IPS-NIHi7 (cell line): ENCODE measurements at regions not wholly inside any gene's neighbourhood (a gene's known extent, or its start where the extent isn't known, plus 50 kb on each side); places are given as distances from the start of the nearest gene placed in this dataset.
"Not testable (repeated sequence)": the region's sequence is repeated elsewhere in the genome, so short reads cannot be mapped to it uniquely, and the experiment has no call there.

ENCODE experiments used
- DNase-seq: peaks from one replicate; pipeline ENCODE4 v3.0.0; 2012; ENCODE audit warnings: mixed read lengths; ENCODE audit errors: extremely low spot score

GRCh38 chr11:44361813-44362212 lies 51.9 kb upstream of the ALX4 start:
- no peak for DNase-seq

DNA sequence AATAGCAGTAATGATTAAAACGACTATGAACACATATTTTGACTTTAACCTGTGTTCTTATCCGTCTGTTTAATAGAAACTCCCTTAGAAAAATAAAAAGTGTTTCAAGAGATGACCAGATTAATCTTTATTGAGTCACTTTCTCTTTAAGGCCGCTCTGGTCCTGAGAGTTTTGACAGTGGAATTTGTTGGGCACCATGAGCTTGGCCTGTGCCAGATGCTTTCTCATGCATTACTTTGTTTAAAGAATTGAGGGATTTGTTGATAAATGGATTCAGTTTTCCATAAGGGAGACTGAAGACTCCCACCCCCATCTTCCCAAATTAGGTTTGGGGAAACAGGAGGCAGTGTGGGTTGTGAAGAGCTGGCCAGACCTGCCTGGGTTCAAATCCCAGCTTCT lies 53.2 kb upstream of the ALX4 start:
- no peak for DNase-seq

DNA sequence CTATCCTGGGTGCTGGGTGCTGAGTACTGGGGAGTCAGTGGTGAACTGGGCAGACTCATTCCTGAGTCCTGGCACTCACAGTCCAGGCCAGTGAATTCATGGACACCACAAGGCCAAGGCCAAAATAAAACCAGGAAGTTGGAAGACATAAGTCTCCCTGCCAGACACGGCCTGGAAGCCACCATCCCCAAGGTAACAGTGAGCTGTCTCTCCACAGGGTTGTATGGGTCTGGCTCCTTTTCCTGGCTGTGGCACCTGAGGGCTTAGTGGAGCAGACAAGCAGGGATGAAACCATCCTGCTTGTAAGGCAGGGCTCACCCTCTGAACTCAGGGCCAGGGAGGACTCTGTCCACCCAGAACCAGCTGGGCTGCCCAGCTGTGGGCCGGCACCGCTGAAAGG lies 54.7 kb upstream of the ALX4 start:
- DNase-seq = no peak

DNA sequence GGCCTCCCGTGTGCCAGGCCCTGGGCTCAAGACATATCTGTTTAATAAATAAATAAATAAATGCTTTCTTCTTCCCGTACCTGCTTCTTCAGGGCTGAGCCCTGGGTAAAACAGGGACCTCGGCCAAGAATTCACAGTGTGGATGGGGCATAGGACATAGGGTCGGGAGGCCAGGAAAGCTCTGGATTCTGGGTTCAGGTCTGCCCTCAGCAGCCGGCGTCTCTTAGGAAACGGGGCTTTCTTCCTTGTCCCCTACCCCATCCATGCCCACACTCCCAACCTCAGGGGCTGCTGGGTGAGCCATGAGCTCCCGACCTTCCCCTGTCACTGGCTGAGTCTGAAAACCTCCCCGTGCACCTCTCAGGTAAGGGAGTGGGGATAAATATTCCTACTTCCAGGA lies 55.7 kb upstream of the ALX4 start:
- DNase-seq = no peak

GRCh38 chr11:44366026-44366425 lies 56.1 kb upstream of the ALX4 start:
- DNase-seq = no peak

- no peak for DNase-seq
Observed at GRCh38 chr11:44366741-44367140, 56.8 kb upstream of the ALX4 start.

GRCh38 chr11:44367452-44367851 lies 57.5 kb upstream of the ALX4 start:
- DNase-seq = no peak

DNA sequence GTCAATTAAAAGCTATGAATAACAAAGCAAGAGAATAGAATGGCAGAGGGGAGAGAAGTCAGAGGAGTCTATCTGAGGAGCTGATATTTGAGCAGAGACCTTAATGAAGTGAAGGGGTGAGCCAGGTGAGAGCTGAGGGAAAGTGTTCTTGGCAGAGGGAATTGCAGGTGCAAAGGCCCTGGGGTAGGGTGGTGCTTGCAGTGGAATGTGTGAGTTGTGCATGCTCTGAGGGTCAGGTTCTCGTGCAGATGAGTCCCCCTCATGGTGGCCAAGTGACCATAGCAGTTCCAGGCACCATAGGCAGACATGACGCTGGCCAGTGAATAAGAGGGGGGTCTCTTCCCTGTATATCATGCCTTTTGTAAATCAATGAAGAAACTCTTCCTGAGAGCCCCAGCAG lies 58.9 kb upstream of the ALX4 start:
- DNase-seq = no peak

- DNase-seq = not testable (repeated sequence)
Observed at GRCh38 chr11:44371042-44371441, 61.1 kb upstream of the ALX4 start.

GRCh38 chr11:44371706-44372105 lies 61.8 kb upstream of the ALX4 start:
- no peak for DNase-seq

DNA sequence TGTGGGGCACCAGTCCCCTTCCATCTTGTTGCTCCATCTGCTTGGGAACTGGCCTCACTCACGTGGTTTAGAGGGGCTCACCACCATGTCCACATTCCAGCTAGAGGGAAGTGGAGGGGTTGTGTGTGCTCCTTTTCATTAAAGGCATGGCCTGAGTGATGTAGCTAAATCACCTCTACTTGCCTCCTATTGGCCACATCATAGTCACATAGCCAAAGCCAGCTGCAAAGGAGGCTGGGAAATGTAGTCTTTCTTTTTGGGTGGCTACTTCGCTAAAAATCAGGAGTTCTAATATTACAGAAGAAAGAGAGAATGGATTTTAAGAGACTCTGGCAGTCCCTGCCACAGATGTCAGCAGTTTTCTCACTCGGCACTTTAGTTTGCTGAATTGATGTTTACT lies 63.0 kb upstream of the ALX4 start:
- peak; percentile 61 for DNase-seq

GRCh38 chr11:44374001-44374400 lies 64.1 kb upstream of the ALX4 start:
- no peak for DNase-seq

DNA sequence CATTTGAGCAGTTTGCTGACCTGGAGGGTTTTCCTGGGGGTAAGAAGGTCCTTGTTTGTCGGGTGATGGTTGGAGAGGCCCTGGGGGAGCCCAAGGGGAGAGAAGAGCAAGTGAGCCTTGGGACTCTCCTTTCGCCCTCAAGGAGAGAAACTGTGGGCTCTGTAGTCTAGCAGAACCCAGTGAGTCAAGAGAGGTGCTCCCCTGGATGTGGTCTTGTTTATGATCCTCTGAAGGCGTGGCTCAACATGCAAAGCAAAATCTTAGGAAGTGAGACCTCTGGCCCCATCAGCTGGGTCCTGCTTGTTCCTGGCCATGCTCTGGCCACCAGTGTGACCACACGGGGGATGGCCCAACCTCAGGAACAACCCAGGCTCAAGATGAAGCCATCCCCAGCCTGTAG lies 66.5 kb upstream of the ALX4 start:
- no peak for DNase-seq

DNA sequence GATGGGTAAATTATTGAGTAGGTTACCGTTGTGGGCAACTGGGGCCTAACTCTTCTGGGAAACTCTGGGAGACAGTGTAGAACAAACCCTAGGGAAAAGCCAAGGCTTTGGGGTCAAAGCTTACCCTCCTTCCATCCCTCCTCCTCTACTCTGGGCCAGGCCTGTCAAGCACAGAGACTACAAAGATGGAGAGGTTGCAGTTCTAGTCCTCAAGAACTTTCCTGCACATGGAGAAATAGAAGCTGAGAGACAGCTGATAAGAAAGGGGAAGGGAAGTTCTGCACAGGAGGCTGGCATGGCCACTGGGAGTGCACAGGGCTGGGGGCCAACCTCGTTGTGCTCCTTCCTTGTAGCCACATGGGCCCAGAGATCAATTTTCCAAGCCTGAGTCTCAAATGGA lies 67.2 kb upstream of the ALX4 start:
- DNase-seq = no peak

GRCh38 chr11:44377914-44378321 lies 68.0 kb upstream of the ALX4 start:
- no peak for DNase-seq

- no peak for DNase-seq
Observed at GRCh38 chr11:44379141-44380008, 69.4 kb upstream of the ALX4 start.

GRCh38 chr11:44380009-44380313 lies 70.0 kb upstream of the ALX4 start:
- DNase-seq = no peak

DNA sequence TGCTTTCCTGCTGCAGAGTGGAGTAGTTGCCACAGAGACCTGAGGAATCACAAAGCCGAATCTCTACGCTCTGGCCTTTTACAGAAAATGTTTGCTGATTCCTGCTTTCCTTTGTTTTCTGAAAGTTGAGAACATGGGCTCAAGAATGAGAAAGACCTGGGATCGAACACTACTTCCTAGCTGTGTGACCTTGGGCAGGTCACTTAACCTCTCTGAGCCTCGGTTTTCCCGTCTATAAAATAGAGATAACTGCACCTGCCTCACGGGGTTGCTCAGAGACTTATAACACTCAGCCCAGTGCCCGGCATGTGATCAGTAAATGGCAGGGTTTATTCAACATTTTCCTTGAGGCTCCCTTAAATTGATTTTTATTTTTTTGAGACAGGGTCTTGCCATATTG lies 70.9 kb upstream of the ALX4 start:
- no peak for DNase-seq

DNA sequence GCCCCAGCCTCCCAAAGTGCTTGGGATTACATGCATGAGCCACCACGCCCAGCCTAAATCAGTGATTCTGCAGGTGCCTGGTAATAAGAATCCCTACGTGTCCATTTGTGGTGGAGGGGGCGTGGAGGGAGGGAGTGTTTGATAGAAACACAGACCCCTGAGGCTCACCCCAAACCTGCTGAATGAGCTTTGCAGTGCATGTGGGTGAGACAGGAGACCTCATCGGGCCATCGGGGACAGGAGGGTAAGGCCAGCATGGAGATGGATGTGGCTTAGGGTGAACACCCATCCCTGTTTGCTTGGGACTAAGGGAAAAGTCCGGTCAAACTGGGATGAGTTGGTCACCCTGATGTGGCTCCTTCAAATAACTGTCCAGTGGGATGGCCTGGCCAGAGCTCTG lies 71.3 kb upstream of the ALX4 start:
- DNase-seq = no peak

DNA sequence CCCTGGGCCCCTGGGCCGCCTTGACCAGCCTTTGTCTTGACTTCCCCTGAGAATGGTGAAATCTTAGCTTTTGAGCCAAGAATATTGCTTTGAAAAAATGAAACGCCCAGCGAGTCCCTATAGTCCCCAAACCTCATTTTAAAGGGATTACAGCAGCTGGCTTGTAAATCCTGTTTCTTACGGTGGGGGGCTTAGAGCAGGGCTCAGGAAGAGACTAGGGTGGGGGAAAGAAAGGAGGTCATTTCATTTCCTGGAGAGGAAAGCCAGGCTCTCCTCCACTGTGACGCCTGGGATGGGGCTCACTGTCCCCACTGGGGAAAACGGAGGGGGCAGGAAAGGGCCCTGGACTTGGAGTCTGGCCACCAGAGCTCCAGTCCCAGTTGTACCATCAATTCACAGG lies 72.2 kb upstream of the ALX4 start:
- no peak for DNase-seq

- no peak for DNase-seq
Observed at GRCh38 chr11:44382656-44383240, 72.8 kb upstream of the ALX4 start.

DNA sequence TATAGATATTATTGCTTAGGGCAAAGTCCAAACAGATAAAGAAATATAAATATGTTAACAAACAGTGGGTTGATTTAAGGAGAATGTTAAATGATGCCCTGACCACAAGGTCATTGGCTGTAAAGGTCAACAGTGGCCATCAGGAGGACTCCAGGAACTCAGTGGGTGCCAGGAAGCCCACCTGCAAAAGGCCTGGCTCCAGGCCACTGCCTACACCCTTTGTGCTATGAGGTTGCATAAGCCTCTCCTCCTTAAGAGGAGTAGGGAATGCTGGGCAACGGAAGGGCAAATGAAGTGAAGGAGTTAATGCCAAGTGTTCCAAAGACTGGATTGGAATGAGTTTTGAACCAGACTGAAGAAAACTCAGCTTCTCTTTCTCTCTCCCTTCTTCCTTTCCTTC lies 73.3 kb upstream of the ALX4 start:
- DNase-seq = no peak

DNA sequence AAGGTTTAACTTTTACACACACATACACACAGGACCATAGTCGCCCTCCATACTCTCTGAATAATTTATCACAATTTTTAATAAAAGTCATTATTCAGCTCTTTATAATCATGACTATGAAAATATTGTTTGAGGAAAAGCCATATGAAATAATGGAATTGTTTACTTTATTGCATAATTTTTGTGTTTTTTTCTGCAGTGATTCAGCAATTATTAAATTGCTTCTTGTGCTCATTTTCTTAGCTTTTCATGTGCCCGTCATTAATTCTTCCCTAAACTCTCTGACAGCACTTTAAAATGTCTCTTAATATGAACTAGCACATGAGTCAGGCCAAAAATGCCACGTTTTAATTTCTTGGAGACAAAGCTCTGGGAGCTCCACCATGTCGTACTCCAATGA lies 77.5 kb upstream of the ALX4 start:
- no peak for DNase-seq

DNA sequence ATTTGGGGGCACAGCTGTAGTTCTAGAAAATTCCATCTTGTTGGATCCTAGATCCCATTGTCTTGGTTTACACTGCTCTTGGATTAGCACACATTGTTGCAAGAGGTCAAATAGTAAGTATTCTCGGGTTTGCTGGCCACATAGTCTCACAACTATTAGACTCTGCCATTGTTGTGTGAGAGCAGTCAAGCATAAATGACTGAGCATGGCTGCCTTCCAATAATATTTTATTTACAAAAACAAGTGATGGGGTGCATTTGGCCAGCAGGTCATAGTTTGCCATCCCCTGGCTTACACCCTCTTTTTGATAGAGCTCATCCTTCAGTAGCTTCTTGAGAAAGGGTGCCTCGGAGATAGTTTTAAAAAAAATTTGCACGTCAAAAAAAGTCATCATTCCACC lies 77.9 kb upstream of the ALX4 start:
- DNase-seq = no peak
